K562 (cell line): ENCODE measurements at regions not wholly inside any gene's neighbourhood (a gene's known extent, or its start where the extent isn't known, plus 50 kb on each side); places are given as distances from the start of the nearest gene placed in this dataset.
A peak's percentile ranks its signal among the peaks of the same experiment; 100 is the strongest.

Experiments
- CCNT2 ChIP-seq: IDR thresholded peaks from 2 replicates; pipeline ENCODE4 v1.6.1; 2011; ENCODE audit warnings: borderline replicate concordance, low read depth, mild to moderate bottlenecking, moderate library complexity, mixed read lengths, low read length; ENCODE audit not compliant: insufficient read length; ENCODE audit errors: extremely low read depth
- CTCF ChIP-seq, 3 experiments: IDR thresholded peaks in 2 of 3; conservative IDR thresholded peaks in 1 of 3; 2 replicates each; pipeline ENCODE4 v1.5.1; 2011 to 2012; ENCODE audit warnings: low read length in 3 of 3, mild to moderate bottlenecking in 3 of 3, control low read depth in 2 of 3, improper control_type of control experiment in 1 of 3, inconsistent platforms in 1 of 3, low read depth in 1 of 3, mixed read lengths in 1 of 3, moderate library complexity in 1 of 3; ENCODE audit not compliant: insufficient read depth in 2 of 3
- DNMT1 ChIP-seq: fragments of 450-650 bp; IDR thresholded peaks from 2 replicates; pipeline ENCODE4 v1.6.1; 2016; ENCODE audit warnings: antibody characterized with exemption, mild to moderate bottlenecking
- DPF2 ChIP-seq: fragments of 450-650 bp; IDR thresholded peaks from 2 replicates; pipeline ENCODE4 v1.6.1; 2016
- GABPB1 ChIP-seq: sonication (generic); formaldehyde crosslinking; IDR thresholded peaks from 2 replicates; pipeline ENCODE4 v1.8.0; 2022; ENCODE audit warnings: mild to moderate bottlenecking, missing genetic modification reagents
- HDAC8 ChIP-seq: fragments of 450-650 bp; IDR thresholded peaks from 2 replicates; pipeline ENCODE4 v1.6.1; 2016; ENCODE audit warnings: mild to moderate bottlenecking, missing genetic modification characterization, moderate library complexity, missing compliant biosample characterization
- HMG20A ChIP-seq: fragments of 450-650 bp; formaldehyde crosslinking; conservative IDR thresholded peaks from 2 replicates; pipeline ENCODE4 v1.4.0; 2020; ENCODE audit warnings: mild to moderate bottlenecking, mixed read lengths
- JUN ChIP-seq, 2 experiments: sonication (generic) in 1 of 2; formaldehyde crosslinking in 1 of 2; IDR thresholded peaks; 2 replicates each; pipeline versions ENCODE4 v1.6.1 to v1.8.0; 2012 to 2022; ENCODE audit warnings: borderline replicate concordance in 2 of 2, mild to moderate bottlenecking in 2 of 2, improper control_type of control experiment in 1 of 2, low read depth in 1 of 2, low read length in 1 of 2, missing genetic modification reagents in 1 of 2
- KLF16 ChIP-seq: IDR thresholded peaks from 2 replicates; pipeline ENCODE4 v1.6.1; 2016; ENCODE audit warnings: antibody characterized with exemption
- L3MBTL2 ChIP-seq: fragments of 450-650 bp; IDR thresholded peaks from 2 replicates; pipeline ENCODE4 v1.6.1; 2016; ENCODE audit warnings: mild to moderate bottlenecking, moderate library complexity
- POLR2A ChIP-seq: fragments of 450-650 bp; conservative IDR thresholded peaks from 2 replicates; pipeline ENCODE4 v1.6.1; 2016
- TAF1 ChIP-seq: IDR thresholded peaks from 2 replicates; pipeline ENCODE4 v1.6.1; 2011; ENCODE audit warnings: mild to moderate bottlenecking, low read length, moderate library complexity; ENCODE audit not compliant: insufficient read depth, control insufficient read depth, severe bottlenecking; ENCODE audit errors: extremely low read depth
- TEAD4 ChIP-seq, 2 experiments: sonication (generic) in 1 of 2; formaldehyde crosslinking in 1 of 2; IDR thresholded peaks; 2 replicates each; pipeline versions ENCODE4 v1.6.1 to v1.8.0; 2012 to 2022; ENCODE audit warnings: borderline replicate concordance in 1 of 2, inconsistent platforms in 1 of 2, low read length in 1 of 2, mild to moderate bottlenecking in 1 of 2, missing genetic modification reagents in 1 of 2
- ZBTB33 ChIP-seq: sonication (generic); formaldehyde crosslinking; IDR thresholded peaks from 2 replicates; pipeline ENCODE4 v1.8.1; 2023; ENCODE audit warnings: mild to moderate bottlenecking, missing genetic modification reagents
- ZC3H4 ChIP-seq: sonication (generic); formaldehyde crosslinking; IDR thresholded peaks from 2 replicates; pipeline ENCODE4 v1.9.0; 2021; ENCODE audit warnings: missing genetic modification reagents, borderline replicate concordance
- ZFPM2 ChIP-seq: fragments of 250-450 bp; sonication (Bioruptor Pico); IDR thresholded peaks from 2 replicates; pipeline ENCODE4 v1.5.1; 2022; ENCODE audit warnings: mild to moderate bottlenecking
- ZNF699 ChIP-seq: fragments of 250-450 bp; sonication (Bioruptor Pico); IDR thresholded peaks from 2 replicates; pipeline ENCODE4 v1.8.0; 2021; ENCODE audit warnings: mild to moderate bottlenecking, moderate library complexity; ENCODE audit not compliant: insufficient replicate concordance
- TF ChIP-seq, protein P1 (sequence below): fragments of 450-650 bp; IDR thresholded peaks from 2 replicates; pipeline ENCODE4 v1.6.1; 2017; ENCODE audit warnings: antibody characterized with exemption
- TF ChIP-seq, protein P2 (sequence below): fragments of 450-650 bp; IDR thresholded peaks from 2 replicates; pipeline ENCODE4 v1.6.1; 2017; ENCODE audit warnings: antibody characterized with exemption, mild to moderate bottlenecking

- TF ChIP-seq ZFPM2 (no peak), JUN (IDR thresholded peaks at IDR 0.05; ENCODE audit: borderline replicate concordance, low read depth, low read length) (peak; percentile 59; the same call in 1 of the 2 replicates), JUN (CRISPR knock-in tag; IDR thresholded peaks at IDR 0.05; ENCODE audit: borderline replicate concordance) (no peak), GABPB1 (CRISPR knock-in tag) (no peak), ZBTB33 (no peak), CCNT2 (no peak), ZC3H4 (CRISPR knock-in tag) (no peak), CTCF (IDR thresholded peaks at IDR 0.05 in 2 of 3, conservative IDR thresholded peaks at IDR 0.05 in 1 of 3; ENCODE audit: insufficient read depth in 2 of 3, low read depth in 1 of 3, low read length in 3 of 3) (no peak), L3MBTL2 (0 out of 2 replicates have a peak, but pooled peaks have one; percentile 8), HMG20A (no peak), KLF16 (no peak), DNMT1 (no peak), TEAD4 (IDR thresholded peaks at IDR 0.05; ENCODE audit: low read length) (no peak; the same call in 1 of the 2 replicates), TEAD4 (CRISPR knock-in tag; IDR thresholded peaks at IDR 0.05; ENCODE audit: borderline replicate concordance) (no peak), POLR2A (0 out of 2 replicates have a peak, but pooled peaks have one; percentile 40), ZNF699 (no peak), TAF1 (peak; percentile 16), DPF2 (peak; percentile 47; the same call in 1 of the 2 replicates), HDAC8 (tag) (no peak)
- TF ChIP-seq, protein P1, sequence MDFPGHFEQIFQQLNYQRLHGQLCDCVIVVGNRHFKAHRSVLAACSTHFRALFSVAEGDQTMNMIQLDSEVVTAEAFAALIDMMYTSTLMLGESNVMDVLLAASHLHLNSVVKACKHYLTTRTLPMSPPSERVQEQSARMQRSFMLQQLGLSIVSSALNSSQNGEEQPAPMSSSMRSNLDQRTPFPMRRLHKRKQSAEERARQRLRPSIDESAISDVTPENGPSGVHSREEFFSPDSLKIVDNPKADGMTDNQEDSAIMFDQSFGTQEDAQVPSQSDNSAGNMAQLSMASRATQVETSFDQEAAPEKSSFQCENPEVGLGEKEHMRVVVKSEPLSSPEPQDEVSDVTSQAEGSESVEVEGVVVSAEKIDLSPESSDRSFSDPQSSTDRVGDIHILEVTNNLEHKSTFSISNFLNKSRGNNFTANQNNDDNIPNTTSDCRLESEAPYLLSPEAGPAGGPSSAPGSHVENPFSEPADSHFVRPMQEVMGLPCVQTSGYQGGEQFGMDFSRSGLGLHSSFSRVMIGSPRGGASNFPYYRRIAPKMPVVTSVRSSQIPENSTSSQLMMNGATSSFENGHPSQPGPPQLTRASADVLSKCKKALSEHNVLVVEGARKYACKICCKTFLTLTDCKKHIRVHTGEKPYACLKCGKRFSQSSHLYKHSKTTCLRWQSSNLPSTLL, result no peak
- TF ChIP-seq, protein P2, sequence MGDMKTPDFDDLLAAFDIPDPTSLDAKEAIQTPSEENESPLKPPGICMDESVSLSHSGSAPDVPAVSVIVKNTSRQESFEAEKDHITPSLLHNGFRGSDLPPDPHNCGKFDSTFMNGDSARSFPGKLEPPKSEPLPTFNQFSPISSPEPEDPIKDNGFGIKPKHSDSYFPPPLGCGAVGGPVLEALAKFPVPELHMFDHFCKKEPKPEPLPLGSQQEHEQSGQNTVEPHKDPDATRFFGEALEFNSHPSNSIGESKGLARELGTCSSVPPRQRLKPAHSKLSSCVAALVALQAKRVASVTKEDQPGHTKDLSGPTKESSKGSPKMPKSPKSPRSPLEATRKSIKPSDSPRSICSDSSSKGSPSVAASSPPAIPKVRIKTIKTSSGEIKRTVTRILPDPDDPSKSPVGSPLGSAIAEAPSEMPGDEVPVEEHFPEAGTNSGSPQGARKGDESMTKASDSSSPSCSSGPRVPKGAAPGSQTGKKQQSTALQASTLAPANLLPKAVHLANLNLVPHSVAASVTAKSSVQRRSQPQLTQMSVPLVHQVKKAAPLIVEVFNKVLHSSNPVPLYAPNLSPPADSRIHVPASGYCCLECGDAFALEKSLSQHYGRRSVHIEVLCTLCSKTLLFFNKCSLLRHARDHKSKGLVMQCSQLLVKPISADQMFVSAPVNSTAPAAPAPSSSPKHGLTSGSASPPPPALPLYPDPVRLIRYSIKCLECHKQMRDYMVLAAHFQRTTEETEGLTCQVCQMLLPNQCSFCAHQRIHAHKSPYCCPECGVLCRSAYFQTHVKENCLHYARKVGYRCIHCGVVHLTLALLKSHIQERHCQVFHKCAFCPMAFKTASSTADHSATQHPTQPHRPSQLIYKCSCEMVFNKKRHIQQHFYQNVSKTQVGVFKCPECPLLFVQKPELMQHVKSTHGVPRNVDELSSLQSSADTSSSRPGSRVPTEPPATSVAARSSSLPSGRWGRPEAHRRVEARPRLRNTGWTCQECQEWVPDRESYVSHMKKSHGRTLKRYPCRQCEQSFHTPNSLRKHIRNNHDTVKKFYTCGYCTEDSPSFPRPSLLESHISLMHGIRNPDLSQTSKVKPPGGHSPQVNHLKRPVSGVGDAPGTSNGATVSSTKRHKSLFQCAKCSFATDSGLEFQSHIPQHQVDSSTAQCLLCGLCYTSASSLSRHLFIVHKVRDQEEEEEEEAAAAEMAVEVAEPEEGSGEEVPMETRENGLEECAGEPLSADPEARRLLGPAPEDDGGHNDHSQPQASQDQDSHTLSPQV, result peak; percentile 95
Measured at GRCh38 chr3:153052096-153052460, 109.9 kb upstream of the RAP2B start (continued).
